DOHH2 (cell line): ENCODE measurements at regions not wholly inside any gene's neighbourhood (a gene's known extent, or its start where the extent isn't known, plus 50 kb on each side); places are given as distances from the start of the nearest gene placed in this dataset.

Experiments used
- EZH2phosphoT487 ChIP-seq: fragments of 200-600 bp; sonication (generic); IDR thresholded peaks from 2 replicates; pipeline ENCODE4 v1.6.1; 2017; ENCODE audit warnings: borderline replicate concordance, mild to moderate bottlenecking, antibody characterized with exemption, low read length, moderate library complexity, mixed read lengths
- TF ChIP-seq, protein P1 (sequence below): fragments of 200-600 bp; sonication (generic); IDR thresholded peaks from one replicate; pipeline ENCODE4 v1.5.1; 2014; ENCODE audit warnings: antibody characterized with exemption, mild to moderate bottlenecking, low read depth, low read length; ENCODE audit not compliant: poor library complexity, severe bottlenecking

- TF ChIP-seq, protein P1, sequence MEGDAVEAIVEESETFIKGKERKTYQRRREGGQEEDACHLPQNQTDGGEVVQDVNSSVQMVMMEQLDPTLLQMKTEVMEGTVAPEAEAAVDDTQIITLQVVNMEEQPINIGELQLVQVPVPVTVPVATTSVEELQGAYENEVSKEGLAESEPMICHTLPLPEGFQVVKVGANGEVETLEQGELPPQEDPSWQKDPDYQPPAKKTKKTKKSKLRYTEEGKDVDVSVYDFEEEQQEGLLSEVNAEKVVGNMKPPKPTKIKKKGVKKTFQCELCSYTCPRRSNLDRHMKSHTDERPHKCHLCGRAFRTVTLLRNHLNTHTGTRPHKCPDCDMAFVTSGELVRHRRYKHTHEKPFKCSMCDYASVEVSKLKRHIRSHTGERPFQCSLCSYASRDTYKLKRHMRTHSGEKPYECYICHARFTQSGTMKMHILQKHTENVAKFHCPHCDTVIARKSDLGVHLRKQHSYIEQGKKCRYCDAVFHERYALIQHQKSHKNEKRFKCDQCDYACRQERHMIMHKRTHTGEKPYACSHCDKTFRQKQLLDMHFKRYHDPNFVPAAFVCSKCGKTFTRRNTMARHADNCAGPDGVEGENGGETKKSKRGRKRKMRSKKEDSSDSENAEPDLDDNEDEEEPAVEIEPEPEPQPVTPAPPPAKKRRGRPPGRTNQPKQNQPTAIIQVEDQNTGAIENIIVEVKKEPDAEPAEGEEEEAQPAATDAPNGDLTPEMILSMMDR = no peak
- TF ChIP-seq EZH2phosphoT487 = no peak
Measured at GRCh38 chr7:113705439-113705838, 213.4 kb downstream of the PPP1R3A start.
